Jurkat, Clone E6-1 (cell line): ENCODE measurements at regions not wholly inside any gene's neighbourhood (a gene's known extent, or its start where the extent isn't known, plus 50 kb on each side); places are given as distances from the start of the nearest gene placed in this dataset.
"Not testable (repeated sequence)": the region's sequence is repeated elsewhere in the genome, so short reads cannot be mapped to it uniquely, and the experiment has no call there.

Experiments
- DNase-seq: peaks from one replicate; pipeline ENCODE4 v3.0.0-alpha.2; 2011; ENCODE audit warnings: low read depth, low spot score
- H3K4me3 ChIP-seq: 2 replicates; pipeline ENCODE4 v1.5.1; 2011; ENCODE audit warnings: mild to moderate bottlenecking, low read length, control low read depth, moderate library complexity

DNA sequence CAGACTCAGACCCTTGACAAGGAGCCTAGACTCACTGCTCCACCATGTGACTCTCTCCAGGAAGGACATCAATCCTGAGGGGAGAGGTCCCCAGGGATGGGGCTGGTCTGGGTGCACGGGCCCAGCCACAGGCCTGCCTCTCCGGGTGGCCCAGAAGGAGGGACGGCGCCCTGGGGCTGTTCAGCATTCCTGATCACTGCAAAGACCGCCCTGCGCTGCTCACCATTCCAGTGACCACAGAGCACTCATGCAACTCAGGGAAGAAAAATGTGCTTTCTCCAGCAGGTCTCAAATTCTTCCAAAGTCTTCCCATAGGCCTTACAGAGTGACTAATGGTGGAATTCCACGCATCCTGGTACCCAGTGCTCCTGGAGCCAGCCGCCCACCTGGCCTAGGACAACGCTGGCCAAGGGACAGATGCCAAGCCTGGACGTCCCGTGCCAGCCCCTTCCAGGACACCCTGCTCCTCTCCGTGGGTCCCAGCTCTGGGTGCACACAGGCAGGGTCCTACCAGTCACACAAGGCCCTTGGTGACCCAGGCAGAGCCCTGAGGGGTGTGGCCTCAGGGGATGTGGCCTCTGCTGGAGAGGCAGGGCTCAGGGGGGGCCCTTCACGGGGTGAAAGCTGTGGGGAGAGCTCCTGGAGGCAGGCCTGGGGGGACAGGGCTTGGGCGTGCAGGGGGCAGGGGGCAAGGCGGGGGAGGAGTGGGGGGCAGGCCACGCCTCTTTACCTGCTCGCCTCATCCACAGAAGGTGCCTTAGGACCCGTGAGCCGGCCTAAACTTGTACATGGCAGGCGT lies 178.8 kb downstream of the IGLL1 start:
- DNase-seq, result no peak
- H3K4me3 ChIP-seq, result no peak overlapping the region

DNA sequence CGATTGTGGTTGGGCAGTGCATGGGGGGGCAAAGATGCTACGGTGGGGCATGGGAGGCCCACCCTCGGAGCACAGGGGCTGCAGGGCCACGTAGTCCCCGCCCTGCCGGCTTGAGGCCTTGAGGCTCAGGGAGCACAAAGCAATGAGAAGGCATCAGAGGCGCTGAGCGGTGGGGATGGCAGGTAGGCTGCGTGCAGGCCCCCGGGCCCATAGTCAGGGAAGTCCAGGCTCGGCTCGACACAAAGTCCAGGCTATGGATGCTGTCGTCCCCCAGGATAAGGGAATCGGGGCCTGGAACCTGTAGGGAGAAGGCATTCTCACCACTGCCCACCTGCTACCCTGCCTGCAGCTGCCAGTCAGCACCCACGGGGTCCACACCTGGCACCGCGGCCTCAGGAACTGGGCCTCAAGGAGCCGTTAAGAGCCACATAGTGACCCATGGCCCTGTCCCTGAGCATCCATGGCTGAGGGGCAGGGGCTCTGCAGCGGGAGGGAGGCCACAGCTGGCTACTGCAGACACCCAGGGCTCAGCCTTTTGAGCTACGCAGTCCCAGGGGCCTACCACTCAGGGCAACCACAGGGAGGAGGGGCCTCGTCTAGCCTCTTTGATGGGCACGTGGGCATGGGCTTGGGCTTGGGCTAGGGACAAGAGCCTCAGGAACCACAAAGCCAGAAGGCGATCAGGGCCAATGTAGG lies 179.7 kb downstream of the IGLL1 start:
- DNase-seq, result no peak
- H3K4me3 ChIP-seq, result no peak overlapping the region

DNA sequence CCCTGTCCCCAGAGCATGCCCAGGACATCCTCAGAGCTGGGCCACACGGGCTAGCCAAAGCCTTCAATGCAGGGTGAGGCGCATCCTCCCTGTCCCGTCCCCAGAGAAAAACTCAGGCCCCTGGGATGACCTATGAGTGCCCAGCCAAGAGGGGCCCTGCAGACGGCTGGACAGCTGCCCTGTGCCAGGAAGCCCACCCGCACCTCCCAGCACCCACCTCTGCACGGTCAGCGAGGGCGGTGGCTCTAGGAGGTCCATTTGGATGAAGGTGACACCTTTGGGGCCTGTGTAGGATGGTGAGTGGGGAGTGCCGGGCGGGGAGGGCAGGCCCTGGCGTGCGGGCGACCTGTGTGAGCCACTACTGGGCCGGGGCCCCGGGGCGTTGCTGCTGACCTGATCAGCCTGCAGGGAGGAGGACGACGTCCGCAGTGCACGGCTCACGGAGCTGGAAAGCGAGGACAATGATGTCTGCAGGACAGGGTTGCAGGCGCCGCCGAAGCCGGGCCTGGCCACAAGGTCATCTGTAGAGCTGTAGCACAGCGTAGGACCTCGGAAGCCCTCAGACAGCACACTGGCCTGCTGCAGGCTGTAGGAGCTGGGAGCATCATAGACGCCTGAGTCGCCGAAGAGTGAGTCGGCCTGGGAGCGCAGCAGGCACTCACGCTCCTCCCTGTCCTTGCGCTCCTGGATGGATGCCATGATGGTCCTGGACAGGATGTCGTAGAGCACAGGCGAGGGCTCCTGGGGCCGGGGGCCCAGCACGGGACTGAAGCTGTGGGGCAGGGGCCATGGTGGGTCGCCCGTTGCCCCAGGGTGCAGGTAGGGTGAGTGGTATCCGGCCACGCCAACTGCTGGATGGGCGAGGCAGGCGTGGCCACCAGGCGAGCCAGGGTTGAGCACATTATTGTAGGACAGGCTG lies 180.5 kb downstream of the IGLL1 start:
- no peak for DNase-seq
- H3K4me3 ChIP-seq, result no peak overlapping the region

- no peak for DNase-seq
Observed at GRCh38 chr22:23398701-23399366, 181.3 kb downstream of the IGLL1 start.

DNA sequence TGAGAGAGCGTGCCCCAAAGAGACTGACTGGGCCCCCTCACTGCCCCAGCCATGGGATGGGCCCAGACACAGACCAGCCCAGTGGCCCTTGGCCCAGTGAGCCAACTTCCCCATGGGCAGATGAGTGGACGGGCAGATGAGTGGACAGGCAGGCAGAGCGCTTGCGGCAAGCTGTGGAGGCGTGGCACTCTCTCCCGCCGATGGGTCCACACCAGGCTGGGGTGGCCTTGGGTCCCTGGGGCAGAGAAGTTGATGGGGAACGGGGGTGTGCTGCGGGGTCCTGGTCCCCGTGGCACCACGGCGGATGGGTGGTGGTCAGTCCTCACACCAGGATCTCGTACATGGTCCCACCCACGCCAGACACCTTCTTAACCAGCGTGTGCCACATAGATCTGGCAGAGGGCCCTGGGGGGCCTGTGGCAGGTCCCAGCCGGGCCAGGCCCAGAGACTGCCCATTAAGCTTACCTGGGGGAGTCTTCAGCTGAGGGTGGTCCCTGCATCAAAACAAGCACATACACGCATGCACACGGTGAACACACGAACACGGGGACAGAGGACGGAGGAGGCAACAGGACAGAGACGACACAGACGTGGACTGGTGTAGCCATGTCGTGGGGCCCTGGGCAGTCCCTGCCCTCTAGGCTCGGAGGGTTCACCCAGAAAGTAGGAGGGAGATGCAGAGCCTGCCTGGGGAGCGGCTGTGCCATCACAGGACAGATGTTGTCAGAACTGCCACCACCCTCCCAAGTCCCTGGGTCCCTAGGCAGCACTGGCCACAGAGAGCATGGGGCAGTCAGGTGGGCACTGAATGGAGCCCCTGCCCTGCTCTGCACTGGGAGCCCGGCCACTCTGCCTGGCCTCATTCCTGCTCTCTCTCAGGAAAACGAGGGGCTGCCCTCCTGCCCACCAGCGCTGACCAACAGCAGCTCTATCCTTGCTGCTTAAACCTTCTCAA lies 182.2 kb downstream of the IGLL1 start:
- no peak for DNase-seq
- no peak overlapping the region for H3K4me3 ChIP-seq

More at GRCh38 chr22:23398701-23399366, 181.3 kb downstream of the IGLL1 start:
- no peak overlapping the region for H3K4me3 ChIP-seq

GRCh38 chr22:23397008-23397612 lies 183.0 kb downstream of the IGLL1 start:
- H3K4me3 ChIP-seq, result no peak overlapping the region
- DNase-seq, result no peak

DNA sequence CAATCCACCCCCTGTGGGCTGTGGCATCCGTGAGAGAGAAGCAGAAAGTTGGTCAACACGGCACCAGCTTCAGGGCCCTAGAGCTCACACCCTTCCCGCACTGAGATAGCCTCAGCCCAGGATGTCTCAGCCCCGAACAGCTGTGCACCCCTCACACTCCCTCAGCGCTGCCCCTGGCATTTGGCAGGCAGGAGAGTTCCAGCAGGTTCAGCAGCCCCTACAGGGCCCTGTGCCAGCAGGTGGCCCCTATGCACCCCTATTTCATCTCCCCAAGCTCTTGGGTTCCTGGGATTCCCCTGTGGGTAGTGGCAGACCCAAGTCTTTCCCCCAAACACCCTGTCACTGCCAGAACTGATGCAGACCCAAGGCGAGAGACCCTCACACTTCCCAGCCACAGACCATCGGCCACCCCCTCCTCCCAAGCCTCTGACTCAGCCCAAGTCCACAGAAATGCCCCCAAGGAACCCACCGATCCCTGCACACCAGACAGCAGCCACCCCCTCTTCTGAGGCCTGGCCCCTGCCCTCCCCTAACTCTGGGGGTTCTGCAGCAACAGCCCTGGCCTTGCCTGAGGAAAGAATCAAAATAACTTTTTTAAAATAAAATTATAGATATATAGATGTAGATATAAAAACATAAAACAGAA lies 183.6 kb downstream of the IGLL1 start:
- H3K4me3 ChIP-seq, result no peak overlapping the region
- DNase-seq, result no peak

DNA sequence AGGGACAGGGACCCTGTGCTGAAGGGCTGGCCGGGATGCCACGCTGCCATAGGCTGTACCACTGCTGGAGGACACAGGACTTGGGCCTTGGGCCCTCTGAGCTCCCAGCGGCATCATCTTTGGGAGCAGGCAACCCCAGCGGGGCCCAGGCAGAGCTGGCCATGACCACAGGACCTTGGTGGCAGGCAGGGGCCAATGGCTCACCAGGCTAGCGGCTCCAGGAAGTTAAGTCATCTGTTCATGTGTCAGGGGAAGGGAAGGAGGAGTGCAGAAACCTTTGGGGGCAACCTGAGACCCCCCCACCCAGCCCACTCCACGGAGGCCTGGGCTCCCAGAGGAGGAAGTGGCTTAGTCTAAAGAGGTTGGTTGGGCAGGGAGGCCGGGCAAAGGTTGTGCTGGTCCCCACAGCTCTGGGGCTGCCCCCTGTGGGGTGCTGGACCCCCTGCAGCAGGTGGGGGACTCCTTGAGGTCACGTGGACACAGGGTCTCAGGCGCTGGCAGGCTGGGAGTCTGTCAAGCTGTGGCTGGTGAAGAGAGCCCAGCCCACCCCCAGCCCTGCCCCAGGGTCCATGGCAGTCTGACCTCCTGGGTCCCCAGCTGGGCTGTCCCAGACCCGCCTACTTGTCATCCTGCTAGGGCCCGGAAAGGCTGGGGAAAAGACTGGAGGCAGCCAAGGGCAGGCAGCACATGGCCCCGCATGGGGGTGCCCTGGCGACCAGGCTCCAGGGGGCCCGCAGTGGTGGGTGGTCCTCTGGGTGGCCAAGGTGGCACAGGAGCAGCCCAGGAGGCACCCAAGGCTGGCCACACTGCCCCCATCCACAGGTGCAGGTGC lies 184.3 kb downstream of the IGLL1 start:
- no peak for DNase-seq
- H3K4me3 ChIP-seq, result no peak overlapping the region

- H3K4me3 ChIP-seq, result no peak overlapping the region
Observed at GRCh38 chr22:23394525-23395326, 185.4 kb downstream of the IGLL1 start.

GRCh38 chr22:23393721-23394320 lies 186.3 kb downstream of the IGLL1 start:
- no peak for DNase-seq
- no peak overlapping the region for H3K4me3 ChIP-seq

More at GRCh38 chr22:23394525-23395326, 185.4 kb downstream of the IGLL1 start:
- DNase-seq, result no peak

GRCh38 chr22:23393199-23393598 lies 186.9 kb downstream of the IGLL1 start:
- H3K4me3 ChIP-seq, DNase-seq: not testable (repeated sequence)

GRCh38 chr22:23392420-23393121 lies 187.5 kb downstream of the IGLL1 start:
- no peak for DNase-seq
- no peak overlapping the region for H3K4me3 ChIP-seq

DNA sequence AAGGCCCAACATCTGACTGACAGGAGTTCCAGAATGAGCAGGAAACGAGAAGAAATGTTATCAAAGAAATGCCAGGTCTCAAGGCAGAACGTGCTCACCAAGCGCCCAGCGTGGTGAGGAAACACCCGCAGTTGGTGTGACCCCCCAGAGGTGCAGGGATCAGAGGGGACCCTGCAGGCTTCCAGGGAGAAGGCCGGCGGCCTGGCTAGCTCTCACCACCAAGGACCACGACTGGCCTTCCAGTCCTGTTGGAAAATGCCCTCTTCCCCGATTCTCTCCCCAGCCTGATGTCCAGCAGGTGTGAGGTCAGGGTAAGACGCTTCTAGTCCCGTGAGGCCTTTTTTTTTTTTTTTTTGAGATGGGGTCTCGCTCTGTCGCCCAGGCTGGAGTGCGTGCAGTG lies 189.1 kb downstream of the IGLL1 start:
- H3K4me3 ChIP-seq, result no peak overlapping the region
- no peak for DNase-seq

DNA sequence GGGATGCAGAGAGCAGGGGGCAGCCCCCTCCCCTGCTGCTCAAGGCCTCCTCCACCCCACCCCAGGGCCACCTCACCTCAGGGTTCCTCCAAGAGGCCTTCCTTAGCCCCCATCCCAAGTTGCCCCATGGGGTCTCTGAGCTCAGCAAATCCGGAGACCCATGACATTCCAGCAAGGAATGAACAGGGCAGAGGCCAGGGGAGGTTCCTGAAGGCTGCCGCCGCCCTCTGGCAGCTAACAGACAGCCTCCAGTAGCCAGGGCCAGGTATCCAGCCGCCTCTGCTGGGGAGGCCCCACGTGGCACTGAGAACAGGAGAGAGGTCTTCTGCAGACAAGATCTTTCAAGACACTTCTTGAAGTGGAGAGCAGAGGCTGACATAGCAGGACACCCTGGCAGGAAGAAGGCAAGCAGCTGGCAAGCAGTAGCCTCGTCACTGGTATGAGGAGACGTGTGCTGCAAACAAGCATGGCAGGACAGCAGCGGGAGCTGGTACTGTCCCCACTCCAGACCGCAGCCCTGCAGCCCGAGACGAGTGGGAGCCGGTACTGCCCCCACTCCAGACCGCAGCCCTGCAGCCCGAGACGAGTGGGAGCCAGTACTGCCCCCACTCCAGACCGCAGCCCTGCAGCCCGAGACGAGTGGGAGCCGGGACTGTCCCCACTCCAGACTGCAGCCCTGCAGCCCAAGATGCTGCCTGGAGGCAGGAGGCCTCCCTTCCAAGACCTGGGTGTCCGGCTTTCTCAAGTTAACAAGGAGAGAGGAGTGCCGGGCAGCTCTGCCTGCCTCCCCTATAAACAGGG lies 190.6 kb downstream of the IGLL1 start:
- DNase-seq, result no peak
- no peak overlapping the region for H3K4me3 ChIP-seq
